ENCODE measurements at regions not wholly inside any gene's neighbourhood (a gene's known extent, or its start where the extent isn't known, plus 50 kb on each side); places are given as distances from the start of the nearest gene placed in this dataset.
"Not testable (repeated sequence)": the region's sequence is repeated elsewhere in the genome, so short reads cannot be mapped to it uniquely, and the experiment has no call there.

- no peak overlapping the region for H3K27ac Mint-ChIP-seq
- H3K4me1 Mint-ChIP-seq: no peaks in the 10 kb centered on the region
- H3K9me3 Mint-ChIP-seq: no peaks in the 10 kb centered on the region
- ATAC-seq (replicated peaks): no peak
- peaks cover 1% of the 10 kb centered on the region for H3K27me3 Mint-ChIP-seq
- no peak overlapping the region for H3K4me3 Mint-ChIP-seq
- no peaks in the 10 kb centered on the region for H3K36me3 Mint-ChIP-seq (ENCODE audit: low read depth)
Observed at GRCh38 chr7:131667699-131668098, 111.3 kb upstream of the PODXL start.

- no peaks in the 10 kb centered on the region for H3K4me1 Mint-ChIP-seq
- no peak overlapping the region for H3K4me3 Mint-ChIP-seq
- no peaks in the 10 kb centered on the region for H3K27me3 Mint-ChIP-seq
- no peaks in the 10 kb centered on the region for H3K9me3 Mint-ChIP-seq
- no peak for ATAC-seq (replicated peaks)
- no peak overlapping the region for H3K27ac Mint-ChIP-seq
- no peaks in the 10 kb centered on the region for H3K36me3 Mint-ChIP-seq (ENCODE audit: low read depth)
Observed at GRCh38 chr7:131665021-131665420, 108.6 kb upstream of the PODXL start.

- ATAC-seq (replicated peaks): no peak
- Mint-ChIP-seq H3K4me1 (no peaks in the 10 kb centered on the region), H3K36me3 (ENCODE audit: low read depth) (no peaks in the 10 kb centered on the region), H3K9me3 (no peaks in the 10 kb centered on the region), H3K27me3 (no peaks in the 10 kb centered on the region), H3K4me3 (no peak overlapping the region), H3K27ac (no peak overlapping the region)
Observed at GRCh38 chr7:131664570-131664969, 108.1 kb upstream of the PODXL start.

GRCh38 chr7:131662301-131662873 is 106.0 kb upstream of the PODXL start:
- H3K27ac Mint-ChIP-seq; H3K27me3 Mint-ChIP-seq; H3K4me1 Mint-ChIP-seq; H3K4me3 Mint-ChIP-seq; H3K36me3 Mint-ChIP-seq (ENCODE audit: low read depth); ATAC-seq (replicated peaks); H3K9me3 Mint-ChIP-seq: not testable (repeated sequence)

GRCh38 chr7:131657881-131658280 is 101.5 kb upstream of the PODXL start:
- no peak overlapping the region for H3K4me3 Mint-ChIP-seq
- H3K4me1 Mint-ChIP-seq: peaks cover 4% of the 10 kb centered on the region
- no peaks in the 10 kb centered on the region for H3K9me3 Mint-ChIP-seq
- H3K27ac Mint-ChIP-seq: no peak overlapping the region
- no peak for ATAC-seq (replicated peaks)
- peaks cover 8% of the 10 kb centered on the region for H3K27me3 Mint-ChIP-seq
- H3K36me3 Mint-ChIP-seq (ENCODE audit: low read depth): no peaks in the 10 kb centered on the region

- peaks cover 8% of the 10 kb centered on the region for H3K27me3 Mint-ChIP-seq
- H3K4me3 Mint-ChIP-seq: no peak overlapping the region
- no peaks in the 10 kb centered on the region for H3K9me3 Mint-ChIP-seq
- no peaks in the 10 kb centered on the region for H3K36me3 Mint-ChIP-seq (ENCODE audit: low read depth)
- no peak overlapping the region for H3K27ac Mint-ChIP-seq
- ATAC-seq (replicated peaks): no peak
- peaks cover 4% of the 10 kb centered on the region for H3K4me1 Mint-ChIP-seq
Observed at GRCh38 chr7:131656980-131657723, 100.7 kb upstream of the PODXL start.

GRCh38 chr7:131655866-131656265 is 99.4 kb upstream of the PODXL start:
- Mint-ChIP-seq H3K36me3 (ENCODE audit: low read depth) (no peaks in the 10 kb centered on the region), H3K4me1 (peaks cover 4% of the 10 kb centered on the region), H3K4me3 (no peak overlapping the region), H3K9me3 (no peaks in the 10 kb centered on the region), H3K27ac (no peak overlapping the region), H3K27me3 (peaks cover 8% of the 10 kb centered on the region)
- ATAC-seq (replicated peaks): no peak

GRCh38 chr7:131655447-131655846 is 99.0 kb upstream of the PODXL start:
- ATAC-seq (replicated peaks): no peak
- H3K4me3 Mint-ChIP-seq: no peak overlapping the region
- peaks cover 8% of the 10 kb centered on the region for H3K27me3 Mint-ChIP-seq
- H3K36me3 Mint-ChIP-seq (ENCODE audit: low read depth): no peaks in the 10 kb centered on the region
- no peak overlapping the region for H3K27ac Mint-ChIP-seq
- H3K4me1 Mint-ChIP-seq: peaks cover 4% of the 10 kb centered on the region
- no peaks in the 10 kb centered on the region for H3K9me3 Mint-ChIP-seq

- no peaks in the 10 kb centered on the region for H3K9me3 Mint-ChIP-seq
- no peak overlapping the region for H3K4me3 Mint-ChIP-seq
- H3K27me3 Mint-ChIP-seq: peaks cover 8% of the 10 kb centered on the region
- no peak overlapping the region for H3K27ac Mint-ChIP-seq
- ATAC-seq (replicated peaks): peak; percentile 91
- H3K36me3 Mint-ChIP-seq (ENCODE audit: low read depth): no peaks in the 10 kb centered on the region
- H3K4me1 Mint-ChIP-seq: peaks cover 4% of the 10 kb centered on the region
Observed at GRCh38 chr7:131654668-131655326, 98.4 kb upstream of the PODXL start.

- no peaks in the 10 kb centered on the region for H3K36me3 Mint-ChIP-seq (ENCODE audit: low read depth)
- no peak for ATAC-seq (replicated peaks)
- H3K4me1 Mint-ChIP-seq: peaks cover 4% of the 10 kb centered on the region
- no peak overlapping the region for H3K27ac Mint-ChIP-seq
- no peaks in the 10 kb centered on the region for H3K9me3 Mint-ChIP-seq
- H3K4me3 Mint-ChIP-seq: no peak overlapping the region
- peaks cover 8% of the 10 kb centered on the region for H3K27me3 Mint-ChIP-seq
Observed at GRCh38 chr7:131654249-131654558, 97.8 kb upstream of the PODXL start.

GRCh38 chr7:131653418-131654248 is 97.2 kb upstream of the PODXL start:
- Mint-ChIP-seq H3K27me3 (peaks cover 8% of the 10 kb centered on the region), H3K36me3 (ENCODE audit: low read depth) (no peaks in the 10 kb centered on the region)

GRCh38 chr7:131652934-131653333 is 96.5 kb upstream of the PODXL start:
- Mint-ChIP-seq H3K4me3 (no peak overlapping the region), H3K27me3 (peaks cover 8% of the 10 kb centered on the region), H3K9me3 (no peaks in the 10 kb centered on the region), H3K4me1 (peaks cover 4% of the 10 kb centered on the region), H3K27ac (no peak overlapping the region), H3K36me3 (ENCODE audit: low read depth) (no peaks in the 10 kb centered on the region)
- ATAC-seq (replicated peaks): no peak

More at GRCh38 chr7:131653418-131654248, 97.2 kb upstream of the PODXL start:
- no peak for ATAC-seq (replicated peaks)
- no peak overlapping the region for H3K4me3 Mint-ChIP-seq
- peaks cover 4% of the 10 kb centered on the region for H3K4me1 Mint-ChIP-seq
- no peak overlapping the region for H3K27ac Mint-ChIP-seq
- H3K9me3 Mint-ChIP-seq: no peaks in the 10 kb centered on the region

GRCh38 chr7:131652194-131652593 is 95.8 kb upstream of the PODXL start:
- no peaks in the 10 kb centered on the region for H3K36me3 Mint-ChIP-seq (ENCODE audit: low read depth)
- no peak overlapping the region for H3K27ac Mint-ChIP-seq
- H3K9me3 Mint-ChIP-seq: no peaks in the 10 kb centered on the region
- H3K27me3 Mint-ChIP-seq: peaks cover 8% of the 10 kb centered on the region
- no peak overlapping the region for H3K4me3 Mint-ChIP-seq
- ATAC-seq (replicated peaks): no peak
- peaks cover 4% of the 10 kb centered on the region for H3K4me1 Mint-ChIP-seq

GRCh38 chr7:131649879-131650278 is 93.5 kb upstream of the PODXL start:
- H3K4me1 Mint-ChIP-seq: peaks cover 4% of the 10 kb centered on the region
- ATAC-seq (replicated peaks): no peak
- H3K36me3 Mint-ChIP-seq (ENCODE audit: low read depth): no peaks in the 10 kb centered on the region
- no peak overlapping the region for H3K4me3 Mint-ChIP-seq
- no peaks in the 10 kb centered on the region for H3K9me3 Mint-ChIP-seq
- peaks cover 8% of the 10 kb centered on the region for H3K27me3 Mint-ChIP-seq
- no peak overlapping the region for H3K27ac Mint-ChIP-seq

Data from activated T-helper 17 cell treated with anti-CD3 and anti-CD28 coated beads, Interleukin-2, amount 50 U/mL, for 72 hours (primary cell).